NCI-H2196 (cell line): ENCODE measurements at regions not wholly inside any gene's neighbourhood (a gene's known extent, or its start where the extent isn't known, plus 50 kb on each side); places are given as distances from the start of the nearest gene placed in this dataset.

Experiments
- DNase-seq: peaks from one replicate; lab custom pipeline; 2025; ENCODE audit not compliant: unreplicated experiment; lab: John Stamatoyannopoulos, UW

DNA sequence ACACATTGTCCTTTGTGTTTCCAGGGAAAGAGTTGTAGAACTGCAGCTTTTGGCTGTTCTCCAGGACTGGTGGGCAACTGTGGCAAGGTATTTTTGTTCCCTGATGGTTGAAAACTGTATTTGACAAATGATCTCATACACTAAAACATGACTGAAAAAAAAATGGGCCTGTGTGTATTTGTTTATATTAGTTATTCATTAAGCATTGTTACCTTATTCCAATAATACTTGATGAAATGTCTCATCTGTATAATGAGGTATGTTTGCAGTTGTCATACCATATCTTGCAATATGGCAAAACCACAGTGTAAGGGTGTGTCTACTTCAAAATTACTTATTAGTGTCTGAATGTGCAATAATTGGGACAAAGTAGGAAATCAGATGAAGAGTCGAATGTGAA, 479.4 kb upstream of the NOVA1 start:
- no peak for DNase-seq

- DNase-seq, result no peak
These were observed 479.9 kb upstream of the NOVA1 start for GRCh38 chr14:27077710-27078109.

DNA sequence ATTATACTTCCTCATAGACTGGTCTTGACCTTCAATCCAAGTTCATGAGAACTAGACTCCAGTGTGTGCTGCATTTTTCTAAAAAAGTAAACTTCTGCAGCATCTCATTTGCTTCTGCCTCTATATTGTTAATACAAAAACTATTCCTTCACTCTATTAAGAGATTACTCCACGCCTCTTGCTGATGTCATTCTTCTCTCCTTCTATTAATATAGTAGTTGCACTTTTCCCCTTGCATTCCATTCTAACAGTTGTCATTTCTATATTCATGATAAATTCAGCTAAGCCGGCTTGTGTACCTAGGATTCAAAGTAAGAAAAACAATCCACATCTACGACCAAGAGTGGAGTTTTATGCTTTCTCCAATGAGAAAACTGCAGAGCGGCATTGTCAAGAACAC, 480.4 kb upstream of the NOVA1 start:
- DNase-seq, result no peak

GRCh38 chr14:27079716-27080115, 481.9 kb upstream of the NOVA1 start:
- DNase-seq, result no peak

- DNase-seq, result no peak
These were observed 487.7 kb upstream of the NOVA1 start for GRCh38 chr14:27085500-27085899.

DNA sequence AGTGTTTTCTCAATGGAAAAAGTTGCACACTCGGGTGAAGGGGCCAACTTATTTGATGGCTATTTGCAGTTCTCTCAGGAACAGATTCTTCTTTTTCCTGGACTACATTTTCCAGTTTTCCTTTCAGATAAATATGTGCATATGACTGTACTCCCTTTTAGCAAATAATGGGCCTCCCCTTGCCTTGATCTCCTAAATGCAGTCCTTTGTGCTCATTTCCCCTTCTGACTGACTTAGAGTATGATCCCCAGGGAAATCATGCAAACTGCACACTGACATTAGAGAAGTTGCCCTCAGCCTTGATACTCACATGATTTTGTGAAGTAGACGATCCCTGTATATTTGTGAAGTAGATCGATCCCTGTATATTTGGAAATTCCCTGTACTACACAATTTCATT, 492.9 kb upstream of the NOVA1 start:
- DNase-seq, result no peak

DNA sequence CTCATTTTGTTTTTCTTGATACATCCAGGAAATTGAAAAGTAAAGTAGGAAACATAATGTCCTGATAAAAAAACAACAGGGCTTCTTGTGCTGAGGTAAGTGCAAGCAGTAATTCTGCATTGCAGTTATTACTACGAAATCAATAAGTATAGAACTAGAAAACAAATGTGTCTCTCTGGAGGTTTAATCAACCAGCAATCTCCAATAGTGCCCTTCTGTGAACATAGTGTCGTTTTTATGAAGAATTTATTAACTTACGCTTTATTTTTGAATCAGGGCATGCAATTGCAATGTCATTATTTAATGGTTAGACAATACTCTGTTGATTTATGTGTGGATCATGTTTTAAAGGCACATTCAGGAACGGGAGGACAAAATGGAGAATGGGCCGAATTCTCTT, 494.1 kb upstream of the NOVA1 start:
- no peak for DNase-seq

DNA sequence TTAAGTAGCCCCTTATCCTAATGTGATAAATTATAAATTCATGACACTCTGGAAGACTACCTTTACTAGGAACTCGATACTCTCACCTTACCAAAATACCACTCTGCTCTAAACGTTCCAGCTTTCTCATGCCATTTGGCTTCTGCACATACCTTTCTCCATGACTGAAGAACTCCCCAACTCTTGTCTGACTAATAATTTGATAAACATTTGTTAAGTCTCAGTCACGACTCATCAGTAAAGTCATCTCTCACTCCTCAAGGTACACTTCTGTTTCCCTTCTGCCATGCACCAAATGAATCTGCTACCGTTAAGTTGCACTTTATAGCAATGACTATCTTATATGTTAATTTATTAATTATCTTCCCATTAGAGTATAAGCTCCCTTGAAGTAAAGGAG, 498.3 kb upstream of the NOVA1 start:
- no peak for DNase-seq

DNA sequence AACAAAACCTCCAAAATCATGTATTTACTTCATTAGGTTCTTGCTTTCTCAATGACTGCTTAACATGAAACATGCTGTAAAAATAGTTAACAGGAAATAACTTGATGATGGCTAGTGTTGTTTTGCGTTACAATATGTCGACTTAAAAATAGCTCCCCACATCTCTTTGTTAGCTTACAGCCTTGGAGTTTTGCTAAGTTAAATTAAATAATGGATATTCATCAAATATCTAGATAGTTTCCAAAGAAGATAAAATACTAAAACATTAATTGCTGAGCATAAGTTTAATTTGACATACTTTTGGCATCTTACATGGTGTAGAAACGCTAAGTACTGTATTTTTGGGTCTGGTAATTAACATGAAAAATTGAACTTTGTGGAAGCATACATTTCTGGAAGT, 500.6 kb upstream of the NOVA1 start:
- DNase-seq, result no peak

DNA sequence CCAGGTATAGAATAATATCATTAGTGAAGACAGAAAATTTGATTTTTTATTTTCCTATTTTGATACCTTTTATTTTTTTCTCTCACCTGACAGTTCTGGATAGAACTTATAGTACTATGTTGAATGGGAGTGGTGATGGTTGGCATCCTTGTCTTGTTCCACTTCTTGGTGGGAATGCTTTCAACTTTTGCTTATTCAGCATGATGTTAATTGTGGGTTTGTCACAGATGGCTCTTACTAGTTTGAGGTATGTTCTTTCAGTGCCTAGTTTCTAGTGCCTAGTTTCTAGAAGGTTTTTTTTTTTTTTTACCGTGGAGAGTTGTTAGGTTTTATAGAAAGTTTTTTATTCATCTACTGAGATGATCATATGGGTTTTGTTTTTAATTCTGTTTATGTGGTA, 516.3 kb upstream of the NOVA1 start:
- DNase-seq, result no peak

GRCh38 chr14:27123162-27123561, 525.3 kb upstream of the NOVA1 start:
- no peak for DNase-seq

GRCh38 chr14:27127838-27128237, 530.0 kb upstream of the NOVA1 start:
- DNase-seq, result no peak

DNA sequence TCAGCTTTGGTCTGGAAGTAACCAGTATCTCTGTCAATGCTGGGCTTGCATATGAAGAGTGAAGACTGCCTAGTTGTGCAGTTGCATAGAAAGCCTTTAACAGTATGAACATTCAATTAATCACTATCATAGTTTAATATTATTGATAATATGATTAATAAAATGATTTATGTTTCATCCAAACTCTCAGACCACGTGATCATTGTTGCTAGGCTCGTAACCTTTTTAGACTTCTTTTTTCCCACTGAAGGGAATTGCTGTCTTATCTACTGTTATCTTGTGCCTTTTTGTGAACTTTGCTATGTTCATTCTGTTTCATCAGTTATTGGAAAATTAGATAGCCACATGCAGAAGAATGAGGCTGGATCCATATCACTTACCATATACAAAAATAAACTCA, 536.4 kb upstream of the NOVA1 start:
- DNase-seq, result no peak

- no peak for DNase-seq
These were observed 547.3 kb upstream of the NOVA1 start for GRCh38 chr14:27145170-27145569.

DNA sequence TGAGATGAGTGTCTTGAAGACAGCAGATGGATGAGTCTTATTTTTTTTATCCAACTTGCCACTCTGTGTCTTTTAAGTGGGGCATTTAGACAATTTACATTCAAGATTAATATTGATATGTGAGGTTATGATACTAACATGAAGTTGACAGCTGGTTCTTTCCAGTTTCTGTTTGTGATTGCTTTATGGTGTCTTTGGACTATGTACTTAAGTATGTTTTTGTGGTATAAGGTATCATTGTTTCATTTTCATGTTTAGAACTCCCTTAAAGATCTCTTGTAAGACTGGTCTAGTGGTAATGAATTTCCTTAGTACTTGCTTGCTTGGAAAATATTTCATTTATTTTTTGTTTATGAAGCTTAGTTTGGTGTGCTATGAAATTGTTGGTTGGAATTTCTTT, 550.3 kb upstream of the NOVA1 start:
- DNase-seq, result no peak

- no peak for DNase-seq
These were observed 566.3 kb upstream of the NOVA1 start for GRCh38 chr14:27164139-27164538.

DNA sequence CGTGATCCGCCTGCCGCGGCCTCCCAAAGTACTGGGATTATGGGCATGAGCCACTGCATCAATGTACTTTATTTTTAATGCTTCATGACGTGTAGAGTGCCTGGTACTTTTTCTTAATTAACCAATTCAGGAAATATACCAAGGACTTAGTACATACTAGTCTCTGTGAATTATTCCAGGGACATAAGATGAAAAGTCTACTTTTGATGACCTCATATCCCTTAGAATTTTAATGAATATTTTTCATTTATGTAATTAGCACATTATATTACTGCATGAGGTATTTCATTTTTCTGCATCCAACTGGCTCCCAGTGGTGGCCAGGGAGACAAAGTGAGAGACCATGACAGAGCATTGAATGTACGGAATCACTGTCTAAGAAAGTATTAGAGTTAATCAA, 577.7 kb upstream of the NOVA1 start:
- DNase-seq, result no peak

DNA sequence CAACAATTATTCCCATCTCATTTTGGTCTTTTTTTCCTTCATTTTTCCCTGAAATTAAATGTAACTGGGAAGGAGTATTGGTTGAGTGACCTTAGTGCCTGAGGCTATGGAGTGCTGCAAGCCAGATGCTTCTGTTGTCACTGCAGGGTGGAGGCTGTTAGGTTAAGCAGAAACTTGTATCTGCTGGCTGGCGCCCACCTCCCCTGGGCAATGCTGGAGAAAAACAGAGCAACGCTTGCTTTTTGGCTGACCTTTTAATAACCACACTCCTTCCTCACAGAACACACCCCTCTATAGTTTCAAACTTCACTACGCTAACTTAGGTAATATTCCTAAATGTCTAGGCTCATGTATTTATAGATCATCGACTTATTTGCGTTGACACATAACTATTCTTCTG, 583.5 kb upstream of the NOVA1 start:
- DNase-seq, result no peak

GRCh38 chr14:27184427-27184826, 586.6 kb upstream of the NOVA1 start:
- no peak for DNase-seq

DNA sequence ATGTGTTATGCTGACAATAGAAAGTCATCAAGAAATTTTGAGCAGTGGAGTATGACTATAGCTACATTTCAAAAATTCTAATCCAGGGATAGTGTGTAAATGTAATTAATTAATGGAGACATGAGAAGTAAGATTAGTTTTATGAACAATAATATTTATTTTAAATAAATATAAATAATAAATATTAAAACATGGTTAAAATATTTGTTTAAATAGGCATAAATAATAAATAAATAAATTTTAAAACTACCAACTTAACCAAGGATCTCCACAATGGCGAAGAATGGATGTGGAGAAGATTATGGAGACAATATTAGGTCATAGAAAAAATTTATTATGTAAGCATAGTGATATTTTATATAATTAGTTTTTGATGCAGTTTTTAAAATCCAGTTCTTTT, 588.2 kb upstream of the NOVA1 start:
- DNase-seq, result no peak

- no peak for DNase-seq
These were observed 589.3 kb upstream of the NOVA1 start for GRCh38 chr14:27187136-27187535.

DNA sequence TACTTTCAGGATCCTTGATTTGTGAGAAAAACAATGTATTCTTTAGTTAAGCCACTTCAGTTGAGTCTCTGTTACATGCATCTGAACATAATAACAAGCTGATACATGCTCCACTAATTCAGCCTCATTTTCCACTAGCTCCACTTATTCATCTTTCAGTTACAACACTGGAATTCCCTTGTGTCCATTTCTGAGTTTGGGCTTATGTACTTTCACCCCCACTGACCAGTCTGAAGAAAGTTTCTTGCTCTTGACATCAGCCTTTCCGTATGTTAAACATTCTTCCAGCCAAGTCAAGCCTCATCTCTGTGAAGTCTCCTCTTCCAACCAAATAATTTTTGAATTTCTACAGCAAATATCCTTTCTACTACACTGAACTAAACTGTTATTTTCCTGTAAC, 592.5 kb upstream of the NOVA1 start:
- DNase-seq, result no peak

DNA sequence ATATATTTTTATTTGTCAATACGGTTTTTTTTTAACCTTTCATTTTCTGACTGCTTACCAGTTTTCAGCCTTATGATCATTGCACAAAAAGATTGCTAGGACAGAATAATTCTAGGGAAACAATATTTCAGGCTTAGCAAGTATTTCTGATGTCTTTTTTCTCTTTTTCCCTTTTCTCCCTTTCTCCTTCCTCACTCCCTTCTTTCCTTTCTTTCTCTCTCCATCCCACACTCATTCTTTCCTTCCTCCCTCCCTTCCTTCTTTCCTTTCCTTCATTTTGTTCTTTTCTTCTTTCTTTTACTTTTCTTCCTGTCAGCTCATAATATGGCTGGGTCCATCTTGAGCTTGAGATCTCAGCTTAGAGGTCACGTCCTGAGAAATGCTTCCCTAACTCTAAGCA, 601.4 kb upstream of the NOVA1 start:
- DNase-seq, result no peak

GRCh38 chr14:27205036-27205435, 607.2 kb upstream of the NOVA1 start:
- no peak for DNase-seq
